A549 (cell line): ENCODE measurements at regions not wholly inside any gene's neighbourhood (a gene's known extent, or its start where the extent isn't known, plus 50 kb on each side); places are given as distances from the start of the nearest gene placed in this dataset.

ENCODE experiments used
- ATAC-seq, 2 experiments: fragments of 200-7000 bp in 1 of 2; fragments of >200 bp in 1 of 2; cut with Nextera tagmentation in 1 of 2; cut with Tn5 transposase in 1 of 2; 3 replicates each; pipeline versions ENCODE4 v1.8.0 to v1.9.1; 2018 to 2020; ENCODE audit warnings: mild to moderate bottlenecking in 1 of 2, moderate library complexity in 1 of 2
- CTCF ChIA-PET: fragments of 300-600 bp; sonication (Branson Sonifier 250); formaldehyde crosslinking; extraction: SDS; loops from one replicate; lab custom pipeline; 2021; ENCODE audit warnings: antibody characterized with exemption, inconsistent platforms; lab: Yijun Ruan, JAX
- POLR2A ChIA-PET: fragments of 350-600 bp; formaldehyde crosslinking; extraction: SDS; loops from one replicate; lab custom pipeline; 2021; ENCODE audit warnings: antibody characterized with exemption, inconsistent platforms; lab: Yijun Ruan, JAX
- DNase-seq, 2 experiments: peaks; one replicate each; pipeline versions ENCODE4 v3.0.0 to v3.0.0-alpha.2; 2011 to 2016; ENCODE audit warnings: low read depth in 1 of 2, low spot score in 1 of 2
- FAIRE-seq: peaks from 2 replicates; lab custom pipeline; 2011; peaks lifted over from hg19 to GRCh38; lab: Jason Lieb, UNC
- H3K27ac ChIP-seq, 2 experiments: fragments of >200 bp; sonication (Bioruptor Twin); formaldehyde crosslinking; 3 replicates each; pipeline ENCODE4 v1.5.1; 2016 to 2017
- H3K4me1 ChIP-seq: fragments of >200 bp; sonication (Bioruptor Twin); formaldehyde crosslinking; 3 replicates; pipeline ENCODE4 v1.6.1; 2016
- H3K4me2 ChIP-seq: fragments of >200 bp; sonication (Bioruptor Twin); formaldehyde crosslinking; 3 replicates; pipeline ENCODE4 v1.6.1; 2016
- H3K4me3 ChIP-seq: fragments of >200 bp; sonication (Bioruptor Twin); formaldehyde crosslinking; 3 replicates; pipeline ENCODE4 v1.5.1; 2016
- H3K9me3 ChIP-seq: fragments of >200 bp; sonication (Bioruptor Twin); formaldehyde crosslinking; 3 replicates; pipeline ENCODE4 v1.6.1; 2016
- CBX2 ChIP-seq: fragments of 200-600 bp; sonication (generic); IDR thresholded peaks from 2 replicates; pipeline ENCODE4 v1.6.1; 2016; ENCODE audit warnings: low read depth, mild to moderate bottlenecking, borderline replicate concordance
- CBX8 ChIP-seq: fragments of 200-600 bp; sonication (generic); IDR thresholded peaks from 2 replicates; pipeline ENCODE4 v1.6.1; 2016
- CEBPB ChIP-seq, 2 experiments: fragments of >200 bp in 1 of 2; sonication (Bioruptor Twin) in 1 of 2; formaldehyde crosslinking in 1 of 2; IDR thresholded peaks; 2 replicates each; pipeline ENCODE4 v1.6.1; 2012 to 2016
- ESRRA ChIP-seq: fragments of 150-350 bp; IDR thresholded peaks from 2 replicates; pipeline ENCODE4 v1.6.1; 2014; ENCODE audit warnings: mild to moderate bottlenecking, low read length, borderline replicate concordance
- FOSB ChIP-seq: fragments of 250-450 bp; sonication (Bioruptor Pico); IDR thresholded peaks from 2 replicates; pipeline ENCODE4 v1.5.0; 2020; ENCODE audit warnings: mild to moderate bottlenecking, moderate library complexity
- FOSL2 ChIP-seq, 2 experiments: fragments of 450-650 bp in 1 of 2; fragments of >200 bp in 1 of 2; sonication (Bioruptor Twin) in 1 of 2; formaldehyde crosslinking; IDR thresholded peaks; 2 replicates each; pipeline versions ENCODE4 v1.5.0 to v1.6.1; 2016 to 2020; ENCODE audit warnings: mild to moderate bottlenecking in 1 of 2, moderate library complexity in 1 of 2
- FOXS1 ChIP-seq: fragments of 250-450 bp; sonication (Bioruptor Pico); IDR thresholded peaks from 2 replicates; pipeline ENCODE4 v1.5.0; 2020; ENCODE audit warnings: mild to moderate bottlenecking, moderate library complexity
- GATA3 ChIP-seq: IDR thresholded peaks from 2 replicates; pipeline ENCODE4 v1.6.1; 2012; ENCODE audit warnings: borderline replicate concordance
- HDAC2 ChIP-seq: fragments of 200-600 bp; sonication (generic); IDR thresholded peaks from 2 replicates; pipeline ENCODE4 v1.6.1; 2016
- HEYL ChIP-seq: fragments of 250-450 bp; sonication (Bioruptor Pico); IDR thresholded peaks from 2 replicates; pipeline ENCODE4 v1.8.0; 2021; ENCODE audit warnings: mild to moderate bottlenecking, moderate library complexity
- HOXA7 ChIP-seq: fragments of 250-450 bp; sonication (Bioruptor Pico); IDR thresholded peaks from 2 replicates; pipeline ENCODE4 v1.5.0; 2020; ENCODE audit warnings: mild to moderate bottlenecking, moderate library complexity
- HOXB13 ChIP-seq: fragments of 250-450 bp; sonication (Bioruptor Pico); IDR thresholded peaks from 2 replicates; pipeline ENCODE4 v1.5.0; 2020; ENCODE audit warnings: low read depth, mild to moderate bottlenecking, moderate library complexity
- HOXB5 ChIP-seq: fragments of 250-450 bp; sonication (Bioruptor Pico); IDR thresholded peaks from 2 replicates; pipeline ENCODE4 v1.5.0; 2020; ENCODE audit warnings: mild to moderate bottlenecking, moderate library complexity
- JUN ChIP-seq, 2 experiments: fragments of >200 bp; sonication (Bioruptor Twin); formaldehyde crosslinking; IDR thresholded peaks; 2 replicates in 1 of 2; 3 replicates in 1 of 2; pipeline ENCODE4 v1.6.1; 2016 to 2017
- KDM1A ChIP-seq: fragments of 200-600 bp; sonication (generic); IDR thresholded peaks from 2 replicates; pipeline ENCODE4 v1.6.1; 2016; ENCODE audit warnings: low read depth, mild to moderate bottlenecking
- KDM5A ChIP-seq: fragments of 200-600 bp; sonication (generic); IDR thresholded peaks from 2 replicates; pipeline ENCODE4 v1.6.1; 2016; ENCODE audit warnings: antibody characterized with exemption, mild to moderate bottlenecking
- MAFK ChIP-seq: fragments of 450-650 bp; IDR thresholded peaks from 2 replicates; pipeline ENCODE4 v1.6.1; 2014; ENCODE audit not compliant: partially characterized antibody
- NR3C1 ChIP-seq: fragments of >200 bp; sonication (Bioruptor Twin); formaldehyde crosslinking; IDR thresholded peaks from 3 replicates; pipeline ENCODE4 v1.6.1; 2017
- RAD21 ChIP-seq, 2 experiments: fragments of >200 bp in 1 of 2; sonication (Bioruptor Twin) in 1 of 2; formaldehyde crosslinking in 1 of 2; IDR thresholded peaks in 1 of 2; conservative IDR thresholded peaks in 1 of 2; 2 replicates in 1 of 2; 3 replicates in 1 of 2; pipeline ENCODE4 v1.6.1; 2012 to 2018; ENCODE audit warnings: inconsistent platforms in 1 of 2
- RARB ChIP-seq: fragments of 250-450 bp; sonication (Bioruptor Pico); IDR thresholded peaks from 2 replicates; pipeline ENCODE4 v1.8.0; 2021; ENCODE audit warnings: mild to moderate bottlenecking, moderate library complexity
- RCOR1 ChIP-seq: fragments of 150-350 bp; IDR thresholded peaks from 2 replicates; pipeline ENCODE4 v1.6.1; 2014; ENCODE audit warnings: antibody characterized with exemption, low read length, low read depth
- RNF2 ChIP-seq: fragments of 200-600 bp; sonication (generic); IDR thresholded peaks from 2 replicates; pipeline ENCODE4 v1.6.1; 2016; ENCODE audit warnings: low read depth, mild to moderate bottlenecking, antibody characterized with exemption, moderate library complexity, borderline replicate concordance
- SMC3 ChIP-seq: fragments of >200 bp; sonication (Bioruptor Twin); formaldehyde crosslinking; IDR thresholded peaks from 3 replicates; pipeline ENCODE4 v1.6.1; 2018; ENCODE audit warnings: inconsistent platforms
- SREBF2 ChIP-seq: fragments of 450-650 bp; IDR thresholded peaks from 2 replicates; pipeline ENCODE4 v1.6.1; 2014; ENCODE audit warnings: mild to moderate bottlenecking, moderate library complexity
- TFCP2L1 ChIP-seq: fragments of 250-450 bp; sonication (Bioruptor Pico); IDR thresholded peaks from 2 replicates; pipeline ENCODE4 v1.5.0; 2021; ENCODE audit warnings: mild to moderate bottlenecking
- TP53 ChIP-seq: fragments of 250-450 bp; sonication (Bioruptor Pico); IDR thresholded peaks from 2 replicates; pipeline ENCODE4 v1.5.0; 2021; ENCODE audit warnings: mild to moderate bottlenecking, moderate library complexity
- ZC3H11A ChIP-seq: fragments of 450-650 bp; IDR thresholded peaks from 2 replicates; pipeline ENCODE4 v1.6.1; 2014; ENCODE audit warnings: antibody characterized with exemption, mild to moderate bottlenecking
- ZFP36 ChIP-seq: fragments of 450-650 bp; IDR thresholded peaks from 2 replicates; pipeline ENCODE4 v1.6.1; 2014; ENCODE audit warnings: borderline replicate concordance; ENCODE audit not compliant: partially characterized antibody
- WGBS: methylation state at CpG from one replicate; pipeline ENCODE4 v1.1.6; 2017; ENCODE audit errors: missing lambda C conversion rate; 5-methylcytosine and 5-hydroxymethylcytosine counted together
- TF ChIP-seq, protein P1 (sequence below): IDR thresholded peaks from 2 replicates; pipeline ENCODE4 v1.6.1; 2012
- TF ChIP-seq, protein P2 (sequence below): fragments of 250-450 bp; sonication (Bioruptor Pico); IDR thresholded peaks from 2 replicates; pipeline ENCODE4 v1.5.0; 2020; ENCODE audit warnings: low read depth, mild to moderate bottlenecking, moderate library complexity
- TF ChIP-seq, protein P3 (sequence below): IDR thresholded peaks from 2 replicates; pipeline ENCODE4 v1.6.1; 2012
- TF ChIP-seq, protein P4 (sequence below): fragments of >200 bp; sonication (Bioruptor Twin); formaldehyde crosslinking; IDR thresholded peaks from 2 replicates; pipeline ENCODE4 v1.6.1; 2016
- TF ChIP-seq, protein P5 (sequence below): fragments of 150-350 bp; IDR thresholded peaks from 2 replicates; pipeline ENCODE4 v1.6.1; 2014; ENCODE audit warnings: low read depth, mild to moderate bottlenecking, low read length
- TF ChIP-seq, protein P6 (sequence below): fragments of >200 bp; sonication (Bioruptor Twin); formaldehyde crosslinking; IDR thresholded peaks from 3 replicates; pipeline ENCODE4 v1.5.1; 2016

DNA sequence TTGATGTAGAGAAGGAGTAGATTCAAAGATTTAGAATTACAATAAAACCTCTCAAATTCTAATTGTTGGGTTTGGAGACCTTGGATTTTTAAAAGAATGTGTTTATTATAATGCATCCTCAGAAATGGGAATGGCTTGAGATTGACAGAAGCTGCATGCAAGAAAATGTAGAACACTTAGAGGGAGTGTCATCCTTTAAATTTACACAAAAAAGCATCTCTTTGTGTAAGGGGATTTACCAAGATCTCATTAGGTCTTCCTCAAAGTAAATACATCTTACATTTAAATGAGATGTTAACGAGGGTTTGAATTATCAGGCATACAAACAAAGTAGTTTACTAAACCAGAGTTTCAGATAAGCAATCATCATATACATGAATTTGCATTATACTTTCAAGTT is 615.0 kb downstream of the FAM133A start:
- FAIRE-seq (peak; percentile 49), DNase-seq (no peak), ATAC-seq (no peak)
- WGBS: 0% methylated on average over 1 of the region's 1 CpG
- TF ChIP-seq, protein P1, sequence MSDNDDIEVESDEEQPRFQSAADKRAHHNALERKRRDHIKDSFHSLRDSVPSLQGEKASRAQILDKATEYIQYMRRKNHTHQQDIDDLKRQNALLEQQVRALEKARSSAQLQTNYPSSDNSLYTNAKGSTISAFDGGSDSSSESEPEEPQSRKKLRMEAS: no peak
- TF ChIP-seq KDM1A (no peak), HOXA7 (CRISPR knock-in tag) (no peak), SREBF2 (no peak), RARB (CRISPR knock-in tag) (no peak), GATA3 (no peak), ZC3H11A (no peak), RCOR1 (no peak), HOXB5 (no peak), HOXB13 (no peak), HEYL (no peak)
- TF ChIP-seq, protein P2, sequence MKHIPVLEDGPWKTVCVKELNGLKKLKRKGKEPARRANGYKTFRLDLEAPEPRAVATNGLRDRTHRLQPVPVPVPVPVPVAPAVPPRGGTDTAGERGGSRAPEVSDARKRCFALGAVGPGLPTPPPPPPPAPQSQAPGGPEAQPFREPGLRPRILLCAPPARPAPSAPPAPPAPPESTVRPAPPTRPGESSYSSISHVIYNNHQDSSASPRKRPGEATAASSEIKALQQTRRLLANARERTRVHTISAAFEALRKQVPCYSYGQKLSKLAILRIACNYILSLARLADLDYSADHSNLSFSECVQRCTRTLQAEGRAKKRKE (CRISPR knock-in tag): no peak
- TF ChIP-seq, protein P3, sequence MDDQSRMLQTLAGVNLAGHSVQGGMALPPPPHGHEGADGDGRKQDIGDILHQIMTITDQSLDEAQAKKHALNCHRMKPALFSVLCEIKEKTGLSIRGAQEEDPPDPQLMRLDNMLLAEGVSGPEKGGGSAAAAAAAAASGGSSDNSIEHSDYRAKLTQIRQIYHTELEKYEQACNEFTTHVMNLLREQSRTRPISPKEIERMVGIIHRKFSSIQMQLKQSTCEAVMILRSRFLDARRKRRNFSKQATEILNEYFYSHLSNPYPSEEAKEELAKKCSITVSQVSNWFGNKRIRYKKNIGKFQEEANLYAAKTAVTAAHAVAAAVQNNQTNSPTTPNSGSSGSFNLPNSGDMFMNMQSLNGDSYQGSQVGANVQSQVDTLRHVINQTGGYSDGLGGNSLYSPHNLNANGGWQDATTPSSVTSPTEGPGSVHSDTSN: no peak
- TF ChIP-seq, protein P4, sequence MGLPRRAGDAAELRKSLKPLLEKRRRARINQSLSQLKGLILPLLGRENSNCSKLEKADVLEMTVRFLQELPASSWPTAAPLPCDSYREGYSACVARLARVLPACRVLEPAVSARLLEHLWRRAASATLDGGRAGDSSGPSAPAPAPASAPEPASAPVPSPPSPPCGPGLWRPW: no peak
- H3K4me1 ChIP-seq: no peaks in the 10 kb centered on the region
- H3K4me3 ChIP-seq: no peak overlapping the region
- POLR2A ChIA-PET: no interaction called here
- no peak overlapping the region for H3K27ac ChIP-seq
- no peak overlapping the region for H3K4me2 ChIP-seq
- CTCF ChIA-PET: no interaction called here
- no peaks in the 10 kb centered on the region for H3K9me3 ChIP-seq

DNA sequence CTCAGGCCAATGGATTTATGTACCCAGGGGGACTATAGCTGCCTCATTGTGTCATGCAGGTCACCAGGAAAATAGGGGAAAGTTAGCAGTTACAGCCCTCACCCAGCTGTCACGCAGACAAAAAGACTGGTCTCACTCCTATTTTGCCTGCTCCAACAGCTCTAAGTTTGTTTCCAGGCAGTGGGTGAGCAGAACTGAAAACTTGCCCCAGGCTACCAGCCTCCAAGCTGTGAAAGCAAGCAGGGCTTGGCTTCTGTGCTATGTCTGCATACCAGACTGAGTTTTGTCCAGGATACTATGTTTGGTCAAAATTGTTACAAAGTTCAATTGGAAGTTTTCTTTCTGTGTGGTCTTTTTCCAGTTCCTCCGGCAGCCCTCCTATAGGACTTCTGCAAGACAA is 628.4 kb downstream of the FAM133A start:
- CTCF ChIA-PET: no interaction called here
- Histone ChIP-seq H3K4me2 (no peak overlapping the region), H3K27ac (no peak overlapping the region), H3K4me3 (no peak overlapping the region)
- no peak for ATAC-seq
- TF ChIP-seq SMC3: no peak
- TF ChIP-seq RAD21 (conservative IDR thresholded peaks at IDR 0.05 in 1 of 2, IDR thresholded peaks at IDR 0.05 in 1 of 2): no peak
- no peak for TF ChIP-seq CBX2
- TF ChIP-seq, protein P5, sequence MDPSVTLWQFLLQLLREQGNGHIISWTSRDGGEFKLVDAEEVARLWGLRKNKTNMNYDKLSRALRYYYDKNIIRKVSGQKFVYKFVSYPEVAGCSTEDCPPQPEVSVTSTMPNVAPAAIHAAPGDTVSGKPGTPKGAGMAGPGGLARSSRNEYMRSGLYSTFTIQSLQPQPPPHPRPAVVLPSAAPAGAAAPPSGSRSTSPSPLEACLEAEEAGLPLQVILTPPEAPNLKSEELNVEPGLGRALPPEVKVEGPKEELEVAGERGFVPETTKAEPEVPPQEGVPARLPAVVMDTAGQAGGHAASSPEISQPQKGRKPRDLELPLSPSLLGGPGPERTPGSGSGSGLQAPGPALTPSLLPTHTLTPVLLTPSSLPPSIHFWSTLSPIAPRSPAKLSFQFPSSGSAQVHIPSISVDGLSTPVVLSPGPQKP: no peak
- no peak for TF ChIP-seq NR3C1
- no peak for TF ChIP-seq FOSB (CRISPR knock-in tag)
- no peak for TF ChIP-seq ESRRA
- TF ChIP-seq CEBPB (IDR thresholded peaks at IDR 0.05): no peak
- TF ChIP-seq ZFP36: no peak
- no peak for TF ChIP-seq FOSL2 (IDR thresholded peaks at IDR 0.05)
- TF ChIP-seq FOSL2 (CRISPR knock-in tag; IDR thresholded peaks at IDR 0.05): no peak
- TF ChIP-seq, all 56 proteins: peak for 0
- DNase-seq (no peak), FAIRE-seq (no peak)
- 42% methylated on average over 2 of the region's 2 CpGs for WGBS
- H3K9me3 ChIP-seq: no peaks in the 10 kb centered on the region
- no peaks in the 10 kb centered on the region for H3K4me1 ChIP-seq
- POLR2A ChIA-PET: no interaction called here

DNA sequence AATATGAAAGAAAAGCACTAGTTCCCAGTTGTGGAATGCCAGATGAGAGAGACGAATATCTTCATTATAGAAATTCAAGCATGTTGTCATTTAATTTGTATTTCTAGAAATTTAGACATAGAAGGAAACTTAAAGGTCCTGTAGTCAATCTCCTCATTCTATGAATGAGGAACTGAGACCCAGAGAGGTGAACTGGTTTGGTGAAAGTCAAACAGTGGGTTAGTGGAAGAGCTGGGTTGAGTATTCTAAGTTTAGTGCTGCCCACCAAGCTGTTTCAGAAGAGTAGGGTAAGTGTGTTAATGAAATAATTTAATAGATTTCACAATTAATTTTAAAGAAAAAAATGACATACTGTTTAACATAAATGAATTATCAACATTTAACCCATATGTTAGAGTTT is 655.2 kb downstream of the FAM133A start:
- ATAC-seq (no peak), DNase-seq (no peak), FAIRE-seq (no peak)
- Histone ChIP-seq H3K27ac (no peak overlapping the region), H3K4me3 (no peak overlapping the region), H3K4me2 (no peak overlapping the region), H3K4me1 (no peaks in the 10 kb centered on the region), H3K9me3 (no peaks in the 10 kb centered on the region)
- WGBS: 17% methylated on average over 1 of the region's 1 CpG
- CTCF ChIA-PET: no interaction called here
- POLR2A ChIA-PET: no interaction called here
- TF ChIP-seq ZFP36 (no peak), RARB (CRISPR knock-in tag) (no peak), RNF2 (no peak), TP53 (CRISPR knock-in tag) (no peak), KDM5A (no peak), ZC3H11A (no peak), ESRRA (no peak), FOXS1 (CRISPR knock-in tag) (no peak), MAFK (no peak), GATA3 (no peak), JUN (IDR thresholded peaks at IDR 0.05) (no peak), KDM1A (no peak), CBX8 (no peak), TFCP2L1 (no peak), HDAC2 (no peak), RCOR1 (no peak)
- TF ChIP-seq, protein P6, sequence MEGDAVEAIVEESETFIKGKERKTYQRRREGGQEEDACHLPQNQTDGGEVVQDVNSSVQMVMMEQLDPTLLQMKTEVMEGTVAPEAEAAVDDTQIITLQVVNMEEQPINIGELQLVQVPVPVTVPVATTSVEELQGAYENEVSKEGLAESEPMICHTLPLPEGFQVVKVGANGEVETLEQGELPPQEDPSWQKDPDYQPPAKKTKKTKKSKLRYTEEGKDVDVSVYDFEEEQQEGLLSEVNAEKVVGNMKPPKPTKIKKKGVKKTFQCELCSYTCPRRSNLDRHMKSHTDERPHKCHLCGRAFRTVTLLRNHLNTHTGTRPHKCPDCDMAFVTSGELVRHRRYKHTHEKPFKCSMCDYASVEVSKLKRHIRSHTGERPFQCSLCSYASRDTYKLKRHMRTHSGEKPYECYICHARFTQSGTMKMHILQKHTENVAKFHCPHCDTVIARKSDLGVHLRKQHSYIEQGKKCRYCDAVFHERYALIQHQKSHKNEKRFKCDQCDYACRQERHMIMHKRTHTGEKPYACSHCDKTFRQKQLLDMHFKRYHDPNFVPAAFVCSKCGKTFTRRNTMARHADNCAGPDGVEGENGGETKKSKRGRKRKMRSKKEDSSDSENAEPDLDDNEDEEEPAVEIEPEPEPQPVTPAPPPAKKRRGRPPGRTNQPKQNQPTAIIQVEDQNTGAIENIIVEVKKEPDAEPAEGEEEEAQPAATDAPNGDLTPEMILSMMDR: no peak
